GM23338 (cell line): ENCODE measurements at regions not wholly inside any gene's neighbourhood (a gene's known extent, or its start where the extent isn't known, plus 50 kb on each side); places are given as distances from the start of the nearest gene placed in this dataset.

Source experiments
- ATAC-seq: fragments of 200-7000 bp; cut with Tn5 transposase; 3 replicates; pipeline ENCODE4 v1.9.1; 2020
- DNase-seq: peaks from one replicate; pipeline ENCODE4 v3.0.0-alpha.2; 2015; ENCODE audit warnings: low spot score
- H2AFZ ChIP-seq: fragments of 200-600 bp; sonication (generic); 2 replicates; pipeline ENCODE4 v1.8.0; 2016; ENCODE audit warnings: antibody characterized with exemption, mild to moderate bottlenecking, moderate library complexity
- H3F3A ChIP-seq: fragments of 200-600 bp; sonication (generic); replicated peaks from 2 replicates; pipeline ENCODE4 v1.8.0; 2017; ENCODE audit warnings: antibody characterized with exemption, mixed run types, low read depth
- H3K27ac ChIP-seq: fragments of 200-600 bp; sonication (generic); 2 replicates; pipeline ENCODE4 v1.6.1; 2016; ENCODE audit warnings: low read depth
- H3K27me3 ChIP-seq: fragments of 200-600 bp; sonication (generic); 2 replicates; pipeline ENCODE4 v1.8.0; 2016; ENCODE audit warnings: mild to moderate bottlenecking, mixed run types, moderate library complexity; ENCODE audit not compliant: insufficient read depth
- H3K36me3 ChIP-seq: fragments of 200-600 bp; sonication (generic); 2 replicates; pipeline ENCODE4 v1.8.0; 2016; ENCODE audit warnings: mild to moderate bottlenecking; ENCODE audit not compliant: insufficient read depth
- H3K4me1 ChIP-seq: fragments of 200-600 bp; sonication (generic); 2 replicates; pipeline ENCODE4 v1.8.0; 2016; ENCODE audit warnings: mild to moderate bottlenecking, moderate library complexity; ENCODE audit not compliant: insufficient read depth
- H3K4me2 ChIP-seq: fragments of 200-600 bp; sonication (generic); 2 replicates; pipeline ENCODE4 v1.7.1; 2017; ENCODE audit warnings: mixed run types
- H3K4me3 ChIP-seq: fragments of 200-600 bp; sonication (generic); 2 replicates; pipeline ENCODE4 v1.6.1; 2016; ENCODE audit warnings: mixed run types
- H3K79me2 ChIP-seq: fragments of 200-600 bp; sonication (generic); replicated peaks from 2 replicates; pipeline ENCODE4 v1.8.0; 2017; ENCODE audit warnings: mild to moderate bottlenecking; ENCODE audit not compliant: insufficient read depth
- H3K9me2 ChIP-seq: fragments of 200-600 bp; sonication (generic); 2 replicates; pipeline ENCODE4 v1.8.0; 2017; ENCODE audit not compliant: insufficient read depth
- H4K20me1 ChIP-seq: fragments of 200-600 bp; sonication (generic); replicated peaks from 2 replicates; pipeline ENCODE4 v1.8.0; 2017; ENCODE audit warnings: mild to moderate bottlenecking; ENCODE audit not compliant: insufficient read depth
- H3K27ac Mint-ChIP-seq: 2 replicates; pipeline ENCODE4 v1.8.0; 2020; ENCODE audit warnings: inconsistent platforms, mild to moderate bottlenecking, moderate library complexity, mixed read lengths
- H3K27me3 Mint-ChIP-seq: 3 replicates; pipeline ENCODE4 v1.8.0; 2022; ENCODE audit warnings: low read depth, mild to moderate bottlenecking, moderate library complexity, mixed read lengths, inconsistent platforms; ENCODE audit not compliant: insufficient read depth, poor library complexity
- H3K36me3 Mint-ChIP-seq: 3 replicates; pipeline ENCODE4 v1.8.0; 2021; ENCODE audit warnings: low read depth, mild to moderate bottlenecking, inconsistent platforms, moderate library complexity, mixed read lengths
- H3K4me1 Mint-ChIP-seq: 3 replicates; pipeline ENCODE4 v1.8.0; 2020; ENCODE audit warnings: mild to moderate bottlenecking, inconsistent platforms, mixed read lengths
- H3K4me3 Mint-ChIP-seq: 3 replicates; pipeline ENCODE4 v1.8.0; 2021; ENCODE audit warnings: moderate library complexity, mild to moderate bottlenecking, inconsistent platforms, mixed read lengths
- H3K9me3 Mint-ChIP-seq: 3 replicates; pipeline ENCODE4 v1.8.0; 2020; ENCODE audit warnings: moderate library complexity, mild to moderate bottlenecking, inconsistent platforms, mixed read lengths
- CTCF ChIP-seq, 2 experiments: fragments of 200-600 bp in 1 of 2; sonication (generic) in 1 of 2; conservative IDR thresholded peaks; 2 replicates each; pipeline versions ENCODE4 v1.5.1 to v1.6.1; 2016 to 2017; ENCODE audit warnings: antibody characterized with exemption in 2 of 2, low read depth in 2 of 2, mild to moderate bottlenecking in 2 of 2, moderate library complexity in 1 of 2
- EZH2 ChIP-seq: fragments of 200-600 bp; sonication (generic); IDR thresholded peaks from one replicate; pipeline ENCODE4 v1.8.0; 2017; ENCODE audit warnings: antibody characterized with exemption, mild to moderate bottlenecking, low read depth; ENCODE audit not compliant: unreplicated experiment
- EZH2phosphoT487 ChIP-seq: fragments of 200-600 bp; sonication (generic); IDR thresholded peaks from one replicate; pipeline ENCODE4 v1.8.1; 2018; ENCODE audit warnings: antibody characterized with exemption; ENCODE audit not compliant: unreplicated experiment
- JUNB ChIP-seq: IDR thresholded peaks from one replicate; pipeline ENCODE4 v1.6.1; 2016; ENCODE audit warnings: antibody characterized with exemption; ENCODE audit not compliant: unreplicated experiment
- NANOG ChIP-seq: IDR thresholded peaks from 2 replicates; pipeline ENCODE4 v1.6.1; 2016; ENCODE audit warnings: antibody characterized with exemption, borderline replicate concordance
- POLR2AphosphoS5 ChIP-seq: IDR thresholded peaks from 2 replicates; pipeline ENCODE4 v1.6.1; 2016; ENCODE audit warnings: antibody characterized with exemption, low read depth
- REST ChIP-seq: IDR thresholded peaks from one replicate; pipeline ENCODE4 v1.6.1; 2018; ENCODE audit warnings: antibody characterized with exemption; ENCODE audit not compliant: unreplicated experiment
- STAT1 ChIP-seq: IDR thresholded peaks from one replicate; pipeline ENCODE4 v1.6.1; 2016; ENCODE audit warnings: antibody characterized with exemption; ENCODE audit not compliant: unreplicated experiment
- ZNF114 ChIP-seq: fragments of 250-450 bp; sonication (Bioruptor Pico); IDR thresholded peaks from 2 replicates; pipeline ENCODE4 v1.5.0; 2020; ENCODE audit warnings: mild to moderate bottlenecking, moderate library complexity

- TF ChIP-seq CTCF (conservative IDR thresholded peaks at IDR 0.05; ENCODE audit: low read depth in 2 of 2) (no peak), EZH2 (no peak)
Observed at GRCh38 chr18:43855376-43855775, 578.1 kb upstream of the SYT4 start (continued).

GRCh38 chr18:43863180-43863579, 585.9 kb upstream of the SYT4 start:
- H3K27me3 Mint-ChIP-seq = no peaks in the 10 kb centered on the region
- Histone ChIP-seq H3K27me3 (no peaks in the 10 kb centered on the region), H2AFZ (no peak overlapping the region), H3K9me2 (no peaks in the 10 kb centered on the region), H3K27ac (no peak overlapping the region), H3K4me2 (no peak overlapping the region), H3F3A (no peaks in the 10 kb centered on the region), H3K79me2 (no peaks in the 10 kb centered on the region), H3K4me3 (no peak overlapping the region), H4K20me1 (no peaks in the 10 kb centered on the region), H3K4me1 (no peaks in the 10 kb centered on the region), H3K36me3 (no peaks in the 10 kb centered on the region)
- H3K4me3 Mint-ChIP-seq = no peak overlapping the region
- no peak for TF ChIP-seq POLR2AphosphoS5
- no peak for TF ChIP-seq NANOG
- TF ChIP-seq ZNF114 (CRISPR knock-in tag) = no peak
- no peak for TF ChIP-seq STAT1
- TF ChIP-seq JUNB = no peak
- TF ChIP-seq EZH2phosphoT487 = no peak
- TF ChIP-seq REST = no peak
- H3K27ac Mint-ChIP-seq = no peak overlapping the region
- H3K36me3 Mint-ChIP-seq = no peaks in the 10 kb centered on the region
- DNase-seq = no peak
- H3K4me1 Mint-ChIP-seq = peaks cover 4% of the 10 kb centered on the region; the same call in 2 of the 3 replicates
- no peak for ATAC-seq
- H3K9me3 Mint-ChIP-seq = no peaks in the 10 kb centered on the region

GRCh38 chr18:43866696-43867095, 589.4 kb upstream of the SYT4 start:
- Histone ChIP-seq H3K9me2 (peaks cover 3% of the 10 kb centered on the region; the same call in 1 of the 2 replicates), H3K79me2 (no peaks in the 10 kb centered on the region), H3K27me3 (no peaks in the 10 kb centered on the region), H3K36me3 (no peaks in the 10 kb centered on the region), H4K20me1 (no peaks in the 10 kb centered on the region), H3K4me1 (no peaks in the 10 kb centered on the region), H3F3A (no peaks in the 10 kb centered on the region), H3K27ac (no peak overlapping the region), H2AFZ (no peak overlapping the region), H3K4me2 (no peak overlapping the region), H3K4me3 (no peak overlapping the region)
- DNase-seq (no peak), ATAC-seq (no peak)
- Mint-ChIP-seq H3K27me3 (no peaks in the 10 kb centered on the region), H3K4me3 (no peak overlapping the region), H3K4me1 (peaks cover 4% of the 10 kb centered on the region; the same call in 2 of the 3 replicates), H3K36me3 (no peaks in the 10 kb centered on the region; the same call in 2 of the 3 replicates), H3K27ac (no peak overlapping the region), H3K9me3 (peaks cover 2% of the 10 kb centered on the region; the same call in 1 of the 3 replicates)
- TF ChIP-seq JUNB = no peak
- no peak for TF ChIP-seq REST
